Testis (tissue), 2 donors: ENCODE measurements at regions not wholly inside any gene's neighbourhood (a gene's known extent, or its start where the extent isn't known, plus 50 kb on each side); places are given as distances from the start of the nearest gene placed in this dataset.

Experiments
- CTCF ChIP-seq, 3 experiments: fragments of 450-650 bp in 2 of 3; fragments of 200-600 bp in 1 of 3; sonication (generic) in 1 of 3; IDR thresholded peaks; one replicate each; pipeline ENCODE4 v1.5.1; 2016 to 2019; ENCODE audit warnings: antibody characterized with exemption in 3 of 3, mild to moderate bottlenecking in 2 of 3, moderate library complexity in 1 of 3
- POLR2A ChIP-seq: fragments of 450-650 bp; IDR thresholded peaks from one replicate; pipeline ENCODE4 v1.6.1; 2017; ENCODE audit warnings: antibody characterized with exemption, mild to moderate bottlenecking, moderate library complexity

DNA sequence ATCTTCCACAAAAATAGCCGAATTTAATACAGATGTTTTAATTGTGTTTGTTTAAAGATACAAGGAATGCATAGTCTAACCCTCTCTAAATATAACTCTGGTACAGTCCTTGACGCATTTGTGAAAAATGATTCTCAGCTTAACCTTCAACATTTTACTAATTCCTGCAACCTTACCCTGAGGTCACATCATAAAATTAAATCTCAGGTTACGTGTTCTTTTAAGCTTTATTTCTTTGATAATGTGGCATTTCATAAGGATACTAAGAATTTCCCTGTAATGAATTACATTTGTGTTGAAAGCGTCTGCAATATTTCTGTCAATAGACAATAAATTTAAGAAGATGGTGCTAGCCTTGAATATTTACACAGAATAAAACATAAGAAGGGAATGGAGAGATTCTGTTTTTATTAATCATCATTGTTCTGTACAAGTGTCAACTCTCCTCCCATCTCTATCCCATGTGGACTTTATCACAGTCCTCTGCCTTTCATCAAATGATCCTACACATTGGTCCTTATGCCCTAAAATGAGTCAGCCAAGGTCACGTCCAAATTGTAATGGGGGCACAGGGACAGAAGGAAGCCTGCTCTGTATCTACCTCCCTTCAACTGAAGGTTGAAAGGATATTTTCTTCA lies 769.3 kb upstream of the FLRT2 start:
- TF ChIP-seq POLR2A = no peak
- TF ChIP-seq CTCF (IDR thresholded peaks at IDR 0.05) = no peak
